HCT116 (cell line): ENCODE measurements at regions not wholly inside any gene's neighbourhood (a gene's known extent, or its start where the extent isn't known, plus 50 kb on each side); places are given as distances from the start of the nearest gene placed in this dataset.
"Not testable (repeated sequence)": the region's sequence is repeated elsewhere in the genome, so short reads cannot be mapped to it uniquely, and the experiment has no call there.

Experiments
- ATAC-seq: fragments of 200-7000 bp; cut with Tn5 transposase; 2 replicates; pipeline ENCODE4 v1.9.1; 2020; ENCODE audit warnings: mild to moderate bottlenecking, moderate library complexity
- BruUV-seq: library from RNA; stranded (reverse); fragments of 400-500 nt; replicated peaks from 2 replicates; lab custom pipeline; 2021; lab: Mats Ljungman, UMichigan
- CTCF ChIA-PET: fragments of 300-600 bp; sonication (Branson Sonifier 250); formaldehyde crosslinking; loops from one replicate; lab custom pipeline; 2021; ENCODE audit warnings: antibody characterized with exemption; lab: Charles Lee
- POLR2A ChIA-PET: fragments of 300-600, 350-600 bp; sonication (Branson Sonifier 250); formaldehyde crosslinking; loops from one replicate; lab custom pipeline; 2021; ENCODE audit warnings: antibody characterized with exemption; lab: Charles Lee
- RAD21 ChIA-PET, 2 experiments: fragments of 300-600 bp; sonication (Branson Sonifier 250); formaldehyde crosslinking; loops; one replicate each; lab custom pipeline; 2023; ENCODE audit warnings: low total read pairs in 2 of 2; ENCODE audit not compliant: uncharacterized antibody in 2 of 2, unreplicated experiment in 2 of 2, low non-redundant PET in 1 of 2; lab: Charles Lee
- DNase-seq: peaks from one replicate; pipeline ENCODE4 v3.0.0-alpha.2; 2010; ENCODE audit warnings: low read depth, low spot score
- H2AFZ ChIP-seq: fragments of 200-600 bp; shearing (Covaris generic), sonication (generic); 2 replicates; pipeline ENCODE4 v1.6.1; 2017; ENCODE audit warnings: low read depth, mixed run types, mixed read lengths, antibody characterized with exemption, low read length; ENCODE audit not compliant: poor library complexity, severe bottlenecking
- H3K27ac ChIP-seq: 2 replicates; pipeline ENCODE4 v1.5.1; 2012; ENCODE audit warnings: low read depth, low read length
- H3K27me3 ChIP-seq: fragments of 200-600 bp; sonication (generic); 2 replicates; pipeline ENCODE4 v1.6.1; 2016; ENCODE audit warnings: mixed run types, low read length, mixed read lengths; ENCODE audit not compliant: insufficient read depth
- H3K36me3 ChIP-seq, 2 experiments: fragments of 200-500 bp in 1 of 2; fragments of 200-600 bp in 1 of 2; sonication (Bioruptor generic) in 1 of 2; sonication (generic) in 1 of 2; 2 replicates each; pipeline versions ENCODE4 v1.5.1 to v1.6.1; 2014 to 2016; ENCODE audit warnings: low read length in 2 of 2, inconsistent platforms in 1 of 2, mixed read lengths in 1 of 2, mixed run types in 1 of 2; ENCODE audit not compliant: insufficient read depth in 2 of 2, control insufficient read depth in 1 of 2
- H3K4me1 ChIP-seq, 2 experiments: fragments of 200-600 bp in 1 of 2; sonication (generic) in 1 of 2; 2 replicates each; pipeline versions ENCODE4 v1.5.1 to v1.6.1; 2012 to 2017; ENCODE audit warnings: low read length in 2 of 2, inconsistent platforms in 1 of 2, mild to moderate bottlenecking in 1 of 2, mixed read lengths in 1 of 2, mixed run types in 1 of 2, moderate library complexity in 1 of 2; ENCODE audit not compliant: insufficient read depth in 2 of 2, control insufficient read depth in 1 of 2
- H3K4me2 ChIP-seq: fragments of 200-600 bp; sonication (generic); 2 replicates; pipeline ENCODE4 v1.6.1; 2017; ENCODE audit warnings: mixed run types, low read length, mixed read lengths
- H3K4me3 ChIP-seq, 2 experiments: fragments of 200-600 bp in 1 of 2; sonication (generic) in 1 of 2; replicated peaks in 1 of 2; 2 replicates each; pipeline ENCODE4 v1.5.1; 2011 to 2016; ENCODE audit warnings: low read length in 2 of 2, control low read depth in 1 of 2, low read depth in 1 of 2, mild to moderate bottlenecking in 1 of 2, mixed read lengths in 1 of 2, mixed run types in 1 of 2
- H3K79me2 ChIP-seq: fragments of 200-600 bp; sonication (generic); 2 replicates; pipeline ENCODE4 v1.6.1; 2017; ENCODE audit warnings: mild to moderate bottlenecking, mixed run types, low read length, moderate library complexity, mixed read lengths; ENCODE audit not compliant: insufficient read depth
- H3K9ac ChIP-seq: fragments of 200-600 bp; sonication (generic); 2 replicates; pipeline ENCODE4 v1.6.1; 2016; ENCODE audit warnings: low read length, mixed read lengths
- H3K9me2 ChIP-seq: fragments of 200-600 bp; sonication (generic), shearing (Covaris generic); 2 replicates; pipeline ENCODE4 v1.6.1; 2017; ENCODE audit warnings: mixed run types, mild to moderate bottlenecking, moderate library complexity; ENCODE audit not compliant: insufficient read depth
- H3K9me3 ChIP-seq, 2 experiments: fragments of 200-500 bp in 1 of 2; fragments of 200-600 bp in 1 of 2; sonication (Bioruptor generic) in 1 of 2; sonication (generic) in 1 of 2; 2 replicates each; pipeline ENCODE4 v1.6.1; 2014 to 2017; ENCODE audit warnings: low read length in 2 of 2, mixed read lengths in 2 of 2, inconsistent platforms in 1 of 2, low read depth in 1 of 2, mild to moderate bottlenecking in 1 of 2, mixed run types in 1 of 2, moderate library complexity in 1 of 2; ENCODE audit not compliant: control insufficient read depth in 1 of 2, insufficient read depth in 1 of 2
- H4K20me1 ChIP-seq: fragments of 200-600 bp; sonication (generic), shearing (Covaris generic); 2 replicates; pipeline ENCODE4 v1.6.1; 2017; ENCODE audit warnings: mixed run types, mild to moderate bottlenecking, moderate library complexity; ENCODE audit not compliant: insufficient read depth
- CBX3 ChIP-seq: IDR thresholded peaks from 2 replicates; pipeline ENCODE4 v1.6.1; 2012; ENCODE audit warnings: low read depth
- CEBPB ChIP-seq: IDR thresholded peaks from 2 replicates; pipeline ENCODE4 v1.6.1; 2012; ENCODE audit warnings: low read depth
- EGR1 ChIP-seq: IDR thresholded peaks from 2 replicates; pipeline ENCODE4 v1.6.1; 2012; ENCODE audit warnings: low read depth
- EZH2 ChIP-seq: fragments of 200-600 bp; sonication (generic); IDR thresholded peaks from 2 replicates; pipeline ENCODE4 v1.6.1; 2017; ENCODE audit warnings: antibody characterized with exemption, mixed run types
- POLR2A ChIP-seq: IDR thresholded peaks from 2 replicates; pipeline ENCODE4 v1.7.0; 2011; ENCODE audit warnings: borderline replicate concordance; ENCODE audit not compliant: insufficient read depth, insufficient read length; ENCODE audit errors: extremely low read depth
- POLR2AphosphoS5 ChIP-seq: IDR thresholded peaks from 2 replicates; pipeline ENCODE4 v1.6.1; 2011; ENCODE audit warnings: mild to moderate bottlenecking, low read depth, low read length, moderate library complexity
- SIN3A ChIP-seq: IDR thresholded peaks from 2 replicates; pipeline ENCODE4 v1.6.1; 2012; ENCODE audit warnings: low read depth
- SP1 ChIP-seq: IDR thresholded peaks from 2 replicates; pipeline ENCODE4 v1.6.1; 2012; ENCODE audit warnings: low read depth
- ZFX ChIP-seq: fragments of 450-650 bp; IDR thresholded peaks from 2 replicates; pipeline ENCODE4 v1.6.1; 2017
- ZNF274 ChIP-seq: fragments of 200-500 bp; sonication (Bioruptor generic); IDR thresholded peaks from 2 replicates; pipeline ENCODE4 v1.6.1; 2014; ENCODE audit warnings: mild to moderate bottlenecking, low read depth, low read length, inconsistent platforms
- intact Hi-C: fragments of 100-400 bp; cut with micrococcal nuclease; formaldehyde crosslinking; loops from 2 replicates; pipeline ENCODE4 v1.10.0; 2022
- TF ChIP-seq, protein P1 (sequence below): IDR thresholded peaks from 2 replicates; pipeline ENCODE4 v1.6.1; 2012; ENCODE audit warnings: low read depth
- TF ChIP-seq, protein P2 (sequence below), 3 experiments: fragments of 200-600 bp in 1 of 3; sonication (generic) in 1 of 3; IDR thresholded peaks in 2 of 3; conservative IDR thresholded peaks in 1 of 3; 2 replicates each; pipeline ENCODE4 v1.5.1; 2012 to 2017; ENCODE audit warnings: low read depth in 2 of 3, low read length in 2 of 3, antibody characterized with exemption in 1 of 3, borderline replicate concordance in 1 of 3, control low read depth in 1 of 3, mild to moderate bottlenecking in 1 of 3, mixed read lengths in 1 of 3, mixed run types in 1 of 3, moderate library complexity in 1 of 3; ENCODE audit not compliant: insufficient read depth in 1 of 3
- TF ChIP-seq, protein P3 (sequence below): IDR thresholded peaks from 2 replicates; pipeline ENCODE4 v1.6.1; 2012
- TF ChIP-seq, protein P4 (sequence below): IDR thresholded peaks from 2 replicates; pipeline ENCODE4 v1.6.1; 2012

DNA sequence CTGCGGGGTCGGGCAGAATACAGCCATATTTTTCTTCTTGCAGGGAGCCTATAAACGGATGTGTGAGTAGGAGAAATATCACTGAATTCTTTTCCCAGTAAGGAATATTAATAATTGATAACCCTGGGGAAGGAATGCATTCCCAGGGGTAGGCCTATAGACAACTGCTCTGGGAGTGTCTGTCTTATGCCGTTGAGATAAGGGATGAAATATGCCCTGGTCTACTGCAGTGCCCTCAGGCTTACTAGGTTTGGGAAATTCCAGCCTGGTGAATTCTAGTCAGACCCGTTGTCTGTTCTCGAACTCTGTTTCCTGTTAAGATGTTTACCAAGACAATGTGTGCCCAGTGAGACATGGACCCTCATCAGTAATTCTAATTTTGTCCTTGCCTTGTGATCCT, 1129.3 kb downstream of the ZPLD1 start:
- H3K4me2 ChIP-seq, ATAC-seq, H3K27ac ChIP-seq, POLR2A ChIA-PET, H3K9ac ChIP-seq, H3K27me3 ChIP-seq, RAD21 ChIA-PET, CTCF ChIA-PET, BruUV-seq, H3K4me1 ChIP-seq, H3K9me2 ChIP-seq, H3K9me3 ChIP-seq, H2AFZ ChIP-seq, DNase-seq, H3K79me2 ChIP-seq, H3K4me3 ChIP-seq, H3K36me3 ChIP-seq, H4K20me1 ChIP-seq, intact Hi-C loops: not testable (repeated sequence)

DNA sequence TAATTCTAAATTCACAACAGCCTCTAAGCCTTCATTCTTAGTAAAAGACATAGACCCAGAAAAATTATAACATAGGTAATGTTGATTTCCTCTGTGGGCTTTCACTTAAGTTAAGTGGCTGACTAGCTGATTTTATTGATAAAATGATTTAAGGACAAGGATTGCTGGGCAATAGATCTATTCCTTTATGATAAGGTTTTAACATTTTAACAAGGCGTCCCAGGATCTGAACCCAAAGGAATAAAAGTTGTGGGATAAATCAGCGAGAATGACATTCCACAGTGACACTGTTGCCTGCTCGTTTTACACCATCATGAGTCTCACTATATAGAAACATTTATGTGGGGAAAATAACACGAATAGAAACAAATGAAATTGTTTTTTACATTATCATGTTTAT, 1151.0 kb downstream of the ZPLD1 start:
- CTCF ChIA-PET: no interaction called here
- Histone ChIP-seq H3K9ac (no peak overlapping the region), H3K4me1 (no peaks in the 10 kb centered on the region), H3K79me2 (no peaks in the 10 kb centered on the region), H3K36me3 (no peaks in the 10 kb centered on the region), H3K9me3 (no peaks in the 10 kb centered on the region), H4K20me1 (no peaks in the 10 kb centered on the region), H3K27me3 (no peaks in the 10 kb centered on the region), H3K4me2 (no peak overlapping the region), H3K27ac (no peak overlapping the region), H3K4me3 (no peak overlapping the region), H3K9me2 (no peaks in the 10 kb centered on the region), H2AFZ (no peak overlapping the region)
- POLR2A ChIA-PET: no interaction called here
- RAD21 ChIA-PET: no interaction called here
- BruUV-seq: no TSS peak
- no peak for DNase-seq
- no peak for ATAC-seq
- intact Hi-C loops: no loop called here
- TF ChIP-seq CEBPB: no peak
- TF ChIP-seq, protein P1, sequence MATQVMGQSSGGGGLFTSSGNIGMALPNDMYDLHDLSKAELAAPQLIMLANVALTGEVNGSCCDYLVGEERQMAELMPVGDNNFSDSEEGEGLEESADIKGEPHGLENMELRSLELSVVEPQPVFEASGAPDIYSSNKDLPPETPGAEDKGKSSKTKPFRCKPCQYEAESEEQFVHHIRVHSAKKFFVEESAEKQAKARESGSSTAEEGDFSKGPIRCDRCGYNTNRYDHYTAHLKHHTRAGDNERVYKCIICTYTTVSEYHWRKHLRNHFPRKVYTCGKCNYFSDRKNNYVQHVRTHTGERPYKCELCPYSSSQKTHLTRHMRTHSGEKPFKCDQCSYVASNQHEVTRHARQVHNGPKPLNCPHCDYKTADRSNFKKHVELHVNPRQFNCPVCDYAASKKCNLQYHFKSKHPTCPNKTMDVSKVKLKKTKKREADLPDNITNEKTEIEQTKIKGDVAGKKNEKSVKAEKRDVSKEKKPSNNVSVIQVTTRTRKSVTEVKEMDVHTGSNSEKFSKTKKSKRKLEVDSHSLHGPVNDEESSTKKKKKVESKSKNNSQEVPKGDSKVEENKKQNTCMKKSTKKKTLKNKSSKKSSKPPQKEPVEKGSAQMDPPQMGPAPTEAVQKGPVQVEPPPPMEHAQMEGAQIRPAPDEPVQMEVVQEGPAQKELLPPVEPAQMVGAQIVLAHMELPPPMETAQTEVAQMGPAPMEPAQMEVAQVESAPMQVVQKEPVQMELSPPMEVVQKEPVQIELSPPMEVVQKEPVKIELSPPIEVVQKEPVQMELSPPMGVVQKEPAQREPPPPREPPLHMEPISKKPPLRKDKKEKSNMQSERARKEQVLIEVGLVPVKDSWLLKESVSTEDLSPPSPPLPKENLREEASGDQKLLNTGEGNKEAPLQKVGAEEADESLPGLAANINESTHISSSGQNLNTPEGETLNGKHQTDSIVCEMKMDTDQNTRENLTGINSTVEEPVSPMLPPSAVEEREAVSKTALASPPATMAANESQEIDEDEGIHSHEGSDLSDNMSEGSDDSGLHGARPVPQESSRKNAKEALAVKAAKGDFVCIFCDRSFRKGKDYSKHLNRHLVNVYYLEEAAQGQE: no peak
- TF ChIP-seq POLR2A: no peak
- TF ChIP-seq POLR2AphosphoS5: no peak
- TF ChIP-seq SP1: no peak
- TF ChIP-seq, protein P2, sequence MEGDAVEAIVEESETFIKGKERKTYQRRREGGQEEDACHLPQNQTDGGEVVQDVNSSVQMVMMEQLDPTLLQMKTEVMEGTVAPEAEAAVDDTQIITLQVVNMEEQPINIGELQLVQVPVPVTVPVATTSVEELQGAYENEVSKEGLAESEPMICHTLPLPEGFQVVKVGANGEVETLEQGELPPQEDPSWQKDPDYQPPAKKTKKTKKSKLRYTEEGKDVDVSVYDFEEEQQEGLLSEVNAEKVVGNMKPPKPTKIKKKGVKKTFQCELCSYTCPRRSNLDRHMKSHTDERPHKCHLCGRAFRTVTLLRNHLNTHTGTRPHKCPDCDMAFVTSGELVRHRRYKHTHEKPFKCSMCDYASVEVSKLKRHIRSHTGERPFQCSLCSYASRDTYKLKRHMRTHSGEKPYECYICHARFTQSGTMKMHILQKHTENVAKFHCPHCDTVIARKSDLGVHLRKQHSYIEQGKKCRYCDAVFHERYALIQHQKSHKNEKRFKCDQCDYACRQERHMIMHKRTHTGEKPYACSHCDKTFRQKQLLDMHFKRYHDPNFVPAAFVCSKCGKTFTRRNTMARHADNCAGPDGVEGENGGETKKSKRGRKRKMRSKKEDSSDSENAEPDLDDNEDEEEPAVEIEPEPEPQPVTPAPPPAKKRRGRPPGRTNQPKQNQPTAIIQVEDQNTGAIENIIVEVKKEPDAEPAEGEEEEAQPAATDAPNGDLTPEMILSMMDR (IDR thresholded peaks at IDR 0.05 in 2 of 3, conservative IDR thresholded peaks at IDR 0.05 in 1 of 3; ENCODE audit: borderline replicate concordance in 1 of 3, insufficient read depth in 1 of 3, low read depth in 2 of 3, low read length in 2 of 3): no peak
- TF ChIP-seq, protein P3, sequence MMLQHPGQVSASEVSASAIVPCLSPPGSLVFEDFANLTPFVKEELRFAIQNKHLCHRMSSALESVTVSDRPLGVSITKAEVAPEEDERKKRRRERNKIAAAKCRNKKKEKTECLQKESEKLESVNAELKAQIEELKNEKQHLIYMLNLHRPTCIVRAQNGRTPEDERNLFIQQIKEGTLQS: no peak
- TF ChIP-seq ZFX: no peak
- no peak for TF ChIP-seq EGR1
- TF ChIP-seq SIN3A: no peak
- TF ChIP-seq EZH2: no peak
- TF ChIP-seq CBX3: no peak
- TF ChIP-seq, protein P4, sequence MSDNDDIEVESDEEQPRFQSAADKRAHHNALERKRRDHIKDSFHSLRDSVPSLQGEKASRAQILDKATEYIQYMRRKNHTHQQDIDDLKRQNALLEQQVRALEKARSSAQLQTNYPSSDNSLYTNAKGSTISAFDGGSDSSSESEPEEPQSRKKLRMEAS: no peak
- TF ChIP-seq ZNF274: no peak
